ENCODE measurements at regions not wholly inside any gene's neighbourhood (a gene's known extent, or its start where the extent isn't known, plus 50 kb on each side); places are given as distances from the start of the nearest gene placed in this dataset.
"Not testable (repeated sequence)": the region's sequence is repeated elsewhere in the genome, so short reads cannot be mapped to it uniquely, and the experiment has no call there.

GRCh38 chr9:64130325-64130724 is 1154.7 kb downstream of the FOXD4L5 start:
- ATAC-seq; POLR2A ChIA-PET; H3K4me1 Mint-ChIP-seq; H3K27ac Mint-ChIP-seq; H3K4me3 Mint-ChIP-seq; DNase-seq; H3K9me3 Mint-ChIP-seq (ENCODE audit: low read depth); H3K36me3 Mint-ChIP-seq (ENCODE audit: low read depth); CTCF ChIA-PET; H3K27me3 Mint-ChIP-seq; intact Hi-C loops (cut with DNase I, micrococcal nuclease): not testable (repeated sequence)

GRCh38 chr9:64128572-64128971 is 1156.4 kb downstream of the FOXD4L5 start:
- Mint-ChIP-seq H3K4me1 (no peaks in the 10 kb centered on the region), H3K27ac (no peak overlapping the region), H3K27me3 (no peaks in the 10 kb centered on the region), H3K36me3 (ENCODE audit: low read depth) (peaks cover under 1% of the 10 kb centered on the region), H3K4me3 (no peak overlapping the region), H3K9me3 (ENCODE audit: low read depth) (peaks cover 8% of the 10 kb centered on the region)
- intact Hi-C loops (cut with DNase I, micrococcal nuclease) = no loop called here
- POLR2A ChIA-PET = no interaction called here
- ATAC-seq (no peak), DNase-seq (no peak)
- CTCF ChIA-PET = no interaction called here

GRCh38 chr9:64121602-64122001 is 1163.4 kb downstream of the FOXD4L5 start:
- H3K4me3 Mint-ChIP-seq; H3K27me3 Mint-ChIP-seq; H3K9me3 Mint-ChIP-seq (ENCODE audit: low read depth); H3K36me3 Mint-ChIP-seq (ENCODE audit: low read depth); DNase-seq; CTCF ChIA-PET; intact Hi-C loops (cut with DNase I, micrococcal nuclease); H3K27ac Mint-ChIP-seq; ATAC-seq; H3K4me1 Mint-ChIP-seq; POLR2A ChIA-PET: not testable (repeated sequence)

DNA sequence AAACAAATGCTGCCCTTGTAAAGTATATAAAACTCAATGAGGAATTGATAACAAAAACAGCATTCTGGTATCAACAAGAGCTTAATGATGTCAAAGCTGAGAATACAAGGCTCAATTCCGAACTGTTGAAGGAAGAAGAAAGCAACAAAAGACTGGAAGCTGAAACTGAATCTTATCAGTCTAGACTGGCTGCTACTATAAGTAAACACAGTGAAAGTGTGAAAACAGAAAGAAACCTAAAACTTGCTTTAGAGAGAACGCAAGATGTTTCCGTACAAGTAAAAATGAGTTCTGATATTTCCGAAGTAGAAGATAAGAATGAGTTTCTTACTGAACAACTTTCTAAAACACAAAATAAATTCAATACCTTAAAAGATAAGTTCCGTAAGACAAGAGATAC is 1167.7 kb downstream of the FOXD4L5 start:
- H3K27ac Mint-ChIP-seq; DNase-seq; H3K36me3 Mint-ChIP-seq (ENCODE audit: low read depth); H3K27me3 Mint-ChIP-seq; ATAC-seq; CTCF ChIA-PET; H3K4me1 Mint-ChIP-seq; POLR2A ChIA-PET; intact Hi-C loops (cut with DNase I, micrococcal nuclease); H3K4me3 Mint-ChIP-seq; H3K9me3 Mint-ChIP-seq (ENCODE audit: low read depth): not testable (repeated sequence)

DNA sequence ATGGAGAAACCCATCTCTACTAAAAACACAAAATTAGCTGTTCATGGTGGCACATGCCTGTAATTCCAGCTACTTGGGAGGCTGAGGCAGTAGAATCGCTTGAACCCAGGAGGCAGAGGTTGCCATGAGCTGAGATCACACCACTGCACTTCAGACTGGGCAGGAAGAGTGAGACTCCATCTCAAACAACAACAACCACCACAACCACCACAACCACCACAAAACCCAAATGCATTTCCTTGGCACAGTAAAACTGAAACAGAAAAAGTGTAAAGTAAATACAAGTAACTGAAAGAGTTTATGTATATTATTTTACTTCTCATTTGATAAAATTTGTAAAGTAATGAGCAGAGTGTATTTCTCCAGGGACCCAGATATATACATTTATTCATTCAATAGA is 1177.1 kb downstream of the FOXD4L5 start:
- H3K4me1 Mint-ChIP-seq; POLR2A ChIA-PET; intact Hi-C loops (cut with DNase I, micrococcal nuclease); H3K27me3 Mint-ChIP-seq; DNase-seq; H3K9me3 Mint-ChIP-seq (ENCODE audit: low read depth); H3K27ac Mint-ChIP-seq; H3K4me3 Mint-ChIP-seq; CTCF ChIA-PET; ATAC-seq; H3K36me3 Mint-ChIP-seq (ENCODE audit: low read depth): not testable (repeated sequence)

GRCh38 chr9:64107211-64107610 is 1177.8 kb downstream of the FOXD4L5 start:
- H3K9me3 Mint-ChIP-seq (ENCODE audit: low read depth); ATAC-seq; H3K27ac Mint-ChIP-seq; POLR2A ChIA-PET; intact Hi-C loops (cut with DNase I, micrococcal nuclease); DNase-seq; H3K4me3 Mint-ChIP-seq; H3K27me3 Mint-ChIP-seq; H3K36me3 Mint-ChIP-seq (ENCODE audit: low read depth); CTCF ChIA-PET; H3K4me1 Mint-ChIP-seq: not testable (repeated sequence)

- DNase-seq; H3K27me3 Mint-ChIP-seq; POLR2A ChIA-PET; intact Hi-C loops (cut with DNase I, micrococcal nuclease); H3K4me3 Mint-ChIP-seq; H3K9me3 Mint-ChIP-seq (ENCODE audit: low read depth); ATAC-seq; H3K4me1 Mint-ChIP-seq; H3K36me3 Mint-ChIP-seq (ENCODE audit: low read depth); H3K27ac Mint-ChIP-seq; CTCF ChIA-PET: not testable (repeated sequence)
These were observed 1179.8 kb downstream of the FOXD4L5 start for GRCh38 chr9:64105193-64105592.

DNA sequence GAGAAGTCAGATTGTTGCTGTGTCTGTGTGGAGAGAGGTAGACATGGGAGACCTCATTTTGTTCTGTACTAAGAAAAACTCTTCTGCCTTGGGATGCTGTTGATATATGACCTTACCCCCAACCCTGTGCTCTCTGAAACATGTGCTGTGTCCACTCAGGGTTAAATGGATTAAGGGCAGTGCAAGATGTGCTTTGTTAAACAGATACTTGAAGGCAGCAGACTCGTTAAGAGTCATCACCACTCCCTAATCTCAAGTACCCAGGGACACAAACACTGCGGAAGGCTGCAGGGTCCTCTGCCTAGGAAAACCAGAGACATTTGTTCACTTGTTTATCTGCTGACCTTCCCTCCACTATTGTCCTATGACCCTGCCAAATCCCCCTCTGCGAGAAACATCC is 1183.5 kb downstream of the FOXD4L5 start:
- CTCF ChIA-PET; H3K36me3 Mint-ChIP-seq (ENCODE audit: low read depth); H3K4me1 Mint-ChIP-seq; POLR2A ChIA-PET; H3K9me3 Mint-ChIP-seq (ENCODE audit: low read depth); ATAC-seq; H3K4me3 Mint-ChIP-seq; H3K27me3 Mint-ChIP-seq; H3K27ac Mint-ChIP-seq; intact Hi-C loops (cut with DNase I, micrococcal nuclease); DNase-seq: not testable (repeated sequence)

DNA sequence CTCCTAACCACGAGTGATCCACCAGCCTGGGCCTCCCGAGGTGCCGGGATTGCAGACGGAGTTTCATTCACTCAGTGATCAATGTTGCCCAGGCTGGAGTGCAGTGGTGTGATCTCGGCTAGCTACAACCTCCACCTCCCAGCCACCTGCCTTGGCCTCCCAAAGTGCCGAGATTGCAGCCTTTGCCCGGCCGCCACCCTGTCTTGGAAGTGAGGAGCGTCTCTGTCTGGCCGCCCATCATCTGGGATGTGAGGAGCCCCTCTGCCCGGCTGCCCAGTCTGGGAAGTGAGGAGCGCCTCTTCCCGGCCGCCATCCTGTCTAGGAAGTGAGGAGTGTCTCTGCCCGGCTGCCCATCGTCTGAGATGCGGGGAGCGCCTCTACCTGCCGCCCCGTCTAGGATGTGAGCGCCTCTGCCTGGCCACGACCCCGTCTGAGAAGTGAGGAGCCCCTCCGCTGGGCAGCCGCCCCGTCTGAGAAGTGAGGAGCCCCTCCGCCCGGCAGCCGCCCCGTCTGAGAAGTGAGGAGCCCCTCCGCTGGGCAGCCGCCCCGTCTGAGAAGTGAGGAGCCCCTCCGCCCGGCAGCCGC is 1184.3 kb downstream of the FOXD4L5 start:
- H3K27ac Mint-ChIP-seq; H3K9me3 Mint-ChIP-seq (ENCODE audit: low read depth); ATAC-seq; H3K27me3 Mint-ChIP-seq; H3K4me3 Mint-ChIP-seq; DNase-seq; H3K4me1 Mint-ChIP-seq; intact Hi-C loops (cut with DNase I, micrococcal nuclease); CTCF ChIA-PET; POLR2A ChIA-PET; H3K36me3 Mint-ChIP-seq (ENCODE audit: low read depth): not testable (repeated sequence)

- POLR2A ChIA-PET, H3K4me1 Mint-ChIP-seq: not testable (repeated sequence)
These were observed 1199.0 kb downstream of the FOXD4L5 start for GRCh38 chr9:64085998-64086397.

DNA sequence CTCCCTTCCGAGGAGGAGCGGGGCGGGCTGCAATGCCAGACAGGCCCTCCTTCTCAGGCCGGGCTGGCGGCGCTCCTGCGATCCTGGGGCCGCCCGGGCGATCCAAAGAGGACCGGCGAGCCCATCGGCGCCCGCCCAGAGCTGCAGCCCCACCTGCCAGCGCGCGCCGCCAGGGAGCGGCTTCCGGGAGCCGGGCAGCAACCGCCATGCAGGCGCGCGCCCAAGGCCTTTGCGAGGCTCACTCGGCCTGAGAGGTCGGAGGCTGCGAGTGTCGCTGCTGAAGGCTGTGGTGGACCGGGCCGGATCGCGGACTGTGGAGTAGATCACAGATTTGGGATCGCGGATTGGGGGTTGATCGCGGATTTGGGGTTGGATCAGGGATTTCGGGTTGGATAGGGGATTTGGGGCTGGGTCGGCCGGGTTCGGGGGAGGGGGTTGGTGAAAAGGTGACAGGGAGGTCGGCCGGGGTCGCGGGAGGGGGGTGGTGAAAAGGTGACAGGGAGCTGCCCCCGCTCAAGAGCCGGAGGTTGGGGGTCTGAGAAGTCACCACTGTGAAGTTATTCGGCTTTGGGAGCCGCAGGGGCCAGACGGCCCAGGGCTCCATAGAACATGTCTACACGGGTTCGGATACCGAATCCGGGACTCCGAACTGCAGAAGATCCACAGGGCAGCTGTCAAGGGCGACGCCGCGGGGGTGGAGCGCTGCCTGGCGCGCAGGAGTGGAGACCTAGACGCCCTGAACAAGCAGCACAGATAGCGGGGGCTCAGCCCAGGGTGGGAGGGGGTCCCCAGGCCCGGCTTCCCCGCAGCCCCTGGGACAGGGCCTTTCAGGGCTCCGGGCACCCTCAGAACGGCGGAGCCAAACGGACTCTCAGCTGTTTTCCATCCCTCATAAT is 1213.4 kb downstream of the FOXD4L5 start:
- POLR2A ChIA-PET = not testable (repeated sequence)

More at GRCh38 chr9:64085998-64086397, 1199.0 kb downstream of the FOXD4L5 start:
- DNase-seq; H3K27ac Mint-ChIP-seq; H3K27me3 Mint-ChIP-seq; ATAC-seq; intact Hi-C loops (cut with DNase I, micrococcal nuclease); H3K4me3 Mint-ChIP-seq; H3K36me3 Mint-ChIP-seq (ENCODE audit: low read depth); H3K9me3 Mint-ChIP-seq (ENCODE audit: low read depth); CTCF ChIA-PET: not testable (repeated sequence)

DNA sequence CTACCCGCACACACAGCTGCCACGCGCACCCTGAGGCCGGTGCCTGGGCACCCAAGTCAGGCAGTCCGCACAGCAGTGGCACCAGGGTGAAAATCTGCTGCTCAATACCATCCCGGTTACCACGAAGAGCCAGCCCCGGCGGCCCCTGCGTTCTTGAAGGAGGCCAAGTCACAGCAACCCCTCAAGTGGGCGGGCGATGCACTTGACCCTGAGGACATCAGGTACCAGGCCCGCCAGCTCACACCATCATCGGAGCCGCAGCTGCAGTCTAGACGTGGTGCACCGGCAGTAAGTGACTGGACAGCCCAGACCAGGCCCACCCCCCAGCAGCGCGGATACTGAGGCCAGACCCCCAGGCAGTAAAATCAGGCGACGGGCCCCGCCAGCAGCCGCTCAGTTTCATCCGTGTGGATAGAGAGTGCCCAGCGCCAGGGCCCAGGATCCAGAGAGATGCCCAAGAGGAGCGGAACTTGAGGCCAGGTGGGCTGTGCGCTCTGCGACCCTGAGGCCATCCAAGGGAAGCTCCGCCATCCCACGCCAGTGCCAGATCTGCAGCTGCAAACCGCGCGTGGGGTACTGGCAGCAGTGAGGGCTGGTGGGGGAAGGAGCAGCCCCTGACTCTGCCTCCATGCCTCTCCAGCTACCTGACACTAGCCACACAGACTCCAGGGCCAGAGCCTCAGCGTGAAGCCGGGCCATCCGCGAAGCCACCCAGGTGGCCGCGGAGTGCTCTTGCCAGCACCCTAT is 1214.2 kb downstream of the FOXD4L5 start:
- DNase-seq; ATAC-seq; CTCF ChIA-PET; H3K27ac Mint-ChIP-seq; POLR2A ChIA-PET; H3K36me3 Mint-ChIP-seq (ENCODE audit: low read depth); intact Hi-C loops (cut with DNase I, micrococcal nuclease); H3K4me1 Mint-ChIP-seq; H3K4me3 Mint-ChIP-seq; H3K9me3 Mint-ChIP-seq (ENCODE audit: low read depth); H3K27me3 Mint-ChIP-seq: not testable (repeated sequence)

More for the DNA sequence above, 1213.4 kb downstream of the FOXD4L5 start:
- H3K4me3 Mint-ChIP-seq; CTCF ChIA-PET; H3K36me3 Mint-ChIP-seq (ENCODE audit: low read depth); intact Hi-C loops (cut with DNase I, micrococcal nuclease); H3K9me3 Mint-ChIP-seq (ENCODE audit: low read depth); H3K27ac Mint-ChIP-seq; DNase-seq; H3K27me3 Mint-ChIP-seq; H3K4me1 Mint-ChIP-seq; ATAC-seq: not testable (repeated sequence)
